HG02798 (cell line): ENCODE measurements at regions not wholly inside any gene's neighbourhood (a gene's known extent, or its start where the extent isn't known, plus 50 kb on each side); places are given as distances from the start of the nearest gene placed in this dataset.

Experiments
- ATAC-seq: cut with Tn5 transposase; IDR thresholded peaks from one replicate; pipeline ENCODE4 v1.9.1; 2021; ENCODE audit warnings: mild to moderate bottlenecking; ENCODE audit not compliant: unreplicated experiment, poor library complexity

- no peak for ATAC-seq
Observed at GRCh38 chr2:19238440-19239060, 119.9 kb downstream of the OSR1 start.

GRCh38 chr2:19235308-19235707, 123.1 kb downstream of the OSR1 start:
- ATAC-seq: no peak

GRCh38 chr2:19232312-19232711, 126.1 kb downstream of the OSR1 start:
- ATAC-seq: no peak

- no peak for ATAC-seq
Observed at GRCh38 chr2:19231625-19232024, 126.8 kb downstream of the OSR1 start.

- no peak for ATAC-seq
Observed at GRCh38 chr2:19230626-19231025, 127.8 kb downstream of the OSR1 start.

GRCh38 chr2:19228715-19229114, 129.7 kb downstream of the OSR1 start:
- ATAC-seq: no peak

- ATAC-seq: no peak
Observed at GRCh38 chr2:19228181-19228593, 130.2 kb downstream of the OSR1 start.

GRCh38 chr2:19226871-19227270, 131.6 kb downstream of the OSR1 start:
- no peak for ATAC-seq

GRCh38 chr2:19226386-19226785, 132.0 kb downstream of the OSR1 start:
- no peak for ATAC-seq

- ATAC-seq: no peak
Observed at GRCh38 chr2:19225931-19226330, 132.5 kb downstream of the OSR1 start.

GRCh38 chr2:19225126-19225525, 133.3 kb downstream of the OSR1 start:
- ATAC-seq: no peak

- ATAC-seq: no peak
Observed at GRCh38 chr2:19224486-19224885, 133.9 kb downstream of the OSR1 start.

GRCh38 chr2:19224011-19224410, 134.4 kb downstream of the OSR1 start:
- no peak for ATAC-seq

GRCh38 chr2:19219060-19219459, 139.4 kb downstream of the OSR1 start:
- no peak for ATAC-seq

GRCh38 chr2:19218166-19218565, 140.3 kb downstream of the OSR1 start:
- ATAC-seq: no peak

GRCh38 chr2:19216676-19217602, 141.5 kb downstream of the OSR1 start:
- ATAC-seq: no peak

- no peak for ATAC-seq
Observed at GRCh38 chr2:19216238-19216637, 142.2 kb downstream of the OSR1 start.

- no peak for ATAC-seq
Observed at GRCh38 chr2:19214682-19215391, 143.6 kb downstream of the OSR1 start.

- ATAC-seq: no peak
Observed at GRCh38 chr2:19209575-19210341, 148.7 kb downstream of the OSR1 start.

GRCh38 chr2:19208479-19209199, 149.8 kb downstream of the OSR1 start:
- ATAC-seq: no peak
